Heart left ventricle (tissue), 13 donors: ENCODE measurements at regions not wholly inside any gene's neighbourhood (a gene's known extent, or its start where the extent isn't known, plus 50 kb on each side); places are given as distances from the start of the nearest gene placed in this dataset.

Experiments
- CTCF ChIP-seq, 12 donors: fragments of 200-600 bp; sonication (generic) in 4 of 12; IDR thresholded peaks; one replicate each; pipeline versions ENCODE4 v1.5.0 to v1.8.0; 2018 to 2022; ENCODE audit warnings: antibody characterized with exemption in 12 of 12, mild to moderate bottlenecking in 5 of 12
- POLR2A ChIP-seq, 2 donors: fragments of 450-650 bp; IDR thresholded peaks; one replicate each; pipeline ENCODE4 v1.6.1; 2017; ENCODE audit warnings: antibody characterized with exemption in 2 of 2, mild to moderate bottlenecking in 2 of 2, moderate library complexity in 2 of 2
- donor health status: ischemic (EF 13 %, LVEDD 7.1; RV severe dilation, severe dysfunction).
- donor health status: DM: no; HTN: yes; CAD: no.
- donor health status: DM: no; HTN: no; CAD: no.
- donor health status: ischemic (EF 25% LVEDD 6.9; RV normal size, moderate dysfunction).
- donor health status: ischemic (EF 25% LVEDD 5.7; RV mildly dilated, moderate dysfunction).
- donor health status: ischemic (EF 35%, LVEDD 5.7; RV mildly dilated, moderate dysfunction).
- donor health status: nonischemic (EF 11% LVEDD 7.7; RV severe dilation, severe dysfunction).
- donor health status: DM: yes; HTN: yes; CAD: no.
- donor health status: PGD.
- donor health status: ischemic (EF 29% LVEDD 5.4; RV normal size, mild dysfunction).
- donor health status: nonischemic (EF 23%, LVEDD 6.1; RV moderate dilation, normal function).

- TF ChIP-seq CTCF (IDR thresholded peaks at IDR 0.05), result no peak
- no peak for TF ChIP-seq POLR2A (IDR thresholded peaks at IDR 0.05)
These were observed 132.7 kb upstream of the F13A1 start for GRCh38 chr6:6453186-6453585.
